RWPE1 (cell line): ENCODE measurements at regions not wholly inside any gene's neighbourhood (a gene's known extent, or its start where the extent isn't known, plus 50 kb on each side); places are given as distances from the start of the nearest gene placed in this dataset.

Experiments
- CTCF ChIA-PET: fragments of 350-600 bp; sonication (Branson Sonifier 250); formaldehyde crosslinking; extraction: SDS; loops from one replicate; lab custom pipeline; 2021; lab: Yijun Ruan, JAX
- POLR2A ChIA-PET: fragments of 400-600 bp; formaldehyde crosslinking; extraction: SDS; loops from one replicate; lab custom pipeline; 2020; ENCODE audit warnings: antibody characterized with exemption; ENCODE audit not compliant: low non-redundant PET; lab: Yijun Ruan, JAX
- DNase-seq: peaks from one replicate; pipeline ENCODE4 v3.0.0; 2012; ENCODE audit warnings: low spot score
- H3K27ac ChIP-seq: fragments of 450-650 bp; 2 replicates; pipeline ENCODE4 v1.5.1; 2017
- TF ChIP-seq, protein P1 (sequence below): fragments of 450-650 bp; conservative IDR thresholded peaks from 2 replicates; pipeline ENCODE4 v1.5.1; 2017; ENCODE audit warnings: low read depth, mild to moderate bottlenecking

DNA sequence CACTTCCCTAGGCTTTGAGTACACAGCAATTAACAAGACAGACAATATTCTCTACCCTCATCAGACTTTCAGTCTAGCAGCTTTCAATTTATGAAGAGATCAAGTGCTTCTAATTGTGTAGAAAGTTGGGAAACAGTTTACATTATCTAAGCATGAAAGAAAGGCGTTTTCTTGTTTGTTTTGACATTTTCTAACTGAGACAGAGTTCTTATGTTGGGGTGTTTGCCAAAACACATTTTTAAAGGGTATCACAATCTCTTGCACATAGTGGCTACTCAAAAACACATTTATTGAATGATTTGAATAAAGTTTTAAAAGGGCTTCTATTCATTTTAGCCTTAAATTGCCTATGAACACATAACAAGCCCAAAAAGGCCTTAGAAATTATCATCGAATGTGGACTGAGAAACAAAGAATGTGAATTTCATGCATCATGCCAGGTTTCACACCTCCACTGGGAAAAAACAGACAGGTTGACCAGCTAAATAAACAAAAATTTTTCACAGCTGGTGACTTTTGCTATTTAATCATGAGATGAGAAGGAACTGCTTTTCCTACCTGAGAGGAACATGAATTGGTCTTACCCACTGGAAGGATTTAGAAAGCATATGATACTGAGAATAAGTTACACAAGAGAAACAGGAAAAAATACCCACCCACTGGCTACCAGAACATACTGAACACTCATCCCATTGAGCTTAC, 394.5 kb upstream of the PKN2 start:
- TF ChIP-seq, protein P1, sequence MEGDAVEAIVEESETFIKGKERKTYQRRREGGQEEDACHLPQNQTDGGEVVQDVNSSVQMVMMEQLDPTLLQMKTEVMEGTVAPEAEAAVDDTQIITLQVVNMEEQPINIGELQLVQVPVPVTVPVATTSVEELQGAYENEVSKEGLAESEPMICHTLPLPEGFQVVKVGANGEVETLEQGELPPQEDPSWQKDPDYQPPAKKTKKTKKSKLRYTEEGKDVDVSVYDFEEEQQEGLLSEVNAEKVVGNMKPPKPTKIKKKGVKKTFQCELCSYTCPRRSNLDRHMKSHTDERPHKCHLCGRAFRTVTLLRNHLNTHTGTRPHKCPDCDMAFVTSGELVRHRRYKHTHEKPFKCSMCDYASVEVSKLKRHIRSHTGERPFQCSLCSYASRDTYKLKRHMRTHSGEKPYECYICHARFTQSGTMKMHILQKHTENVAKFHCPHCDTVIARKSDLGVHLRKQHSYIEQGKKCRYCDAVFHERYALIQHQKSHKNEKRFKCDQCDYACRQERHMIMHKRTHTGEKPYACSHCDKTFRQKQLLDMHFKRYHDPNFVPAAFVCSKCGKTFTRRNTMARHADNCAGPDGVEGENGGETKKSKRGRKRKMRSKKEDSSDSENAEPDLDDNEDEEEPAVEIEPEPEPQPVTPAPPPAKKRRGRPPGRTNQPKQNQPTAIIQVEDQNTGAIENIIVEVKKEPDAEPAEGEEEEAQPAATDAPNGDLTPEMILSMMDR, result no peak
- ChIA-PET CTCF (no interaction called here), POLR2A (no interaction called here)
- no peak for DNase-seq
- no peak overlapping the region for H3K27ac ChIP-seq

DNA sequence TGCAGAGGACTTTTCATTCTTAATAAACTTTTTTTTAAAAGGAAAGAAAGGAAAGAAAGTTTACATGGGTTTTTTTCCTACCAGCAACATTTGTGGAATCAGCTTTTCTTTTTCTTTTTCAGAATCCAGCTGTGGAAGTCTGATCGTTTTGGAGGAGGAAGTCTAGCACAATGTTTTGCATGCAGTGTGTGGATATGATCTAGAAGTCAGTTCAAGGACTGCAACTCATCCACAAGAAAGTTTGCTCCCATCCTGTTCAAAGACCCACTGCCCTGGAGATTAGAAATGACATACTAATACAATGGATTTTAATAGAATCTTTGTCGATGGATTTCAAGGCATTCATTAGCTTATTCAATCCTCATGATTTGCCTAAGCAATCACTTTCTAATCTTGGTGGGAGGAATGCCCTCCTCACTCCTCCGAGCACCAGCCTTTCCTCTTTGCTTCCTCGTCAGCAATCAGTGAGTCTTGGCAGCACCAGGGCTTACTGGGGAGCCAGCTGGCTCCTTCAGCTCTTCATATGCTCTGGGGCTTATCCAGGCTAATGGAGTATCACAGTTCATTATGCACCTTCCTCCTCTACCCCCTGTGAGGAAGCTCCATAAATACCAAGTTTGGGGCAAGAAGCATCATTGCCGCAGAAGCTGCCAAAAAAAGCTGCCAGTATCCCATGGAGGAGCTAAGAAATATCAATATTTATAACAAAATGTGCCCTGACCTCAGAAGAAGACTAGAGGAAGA, 392.3 kb upstream of the PKN2 start:
- ChIA-PET CTCF (no interaction called here), POLR2A (no interaction called here)
- no peak overlapping the region for H3K27ac ChIP-seq
- TF ChIP-seq, protein P1, result no peak
- no peak for DNase-seq

DNA sequence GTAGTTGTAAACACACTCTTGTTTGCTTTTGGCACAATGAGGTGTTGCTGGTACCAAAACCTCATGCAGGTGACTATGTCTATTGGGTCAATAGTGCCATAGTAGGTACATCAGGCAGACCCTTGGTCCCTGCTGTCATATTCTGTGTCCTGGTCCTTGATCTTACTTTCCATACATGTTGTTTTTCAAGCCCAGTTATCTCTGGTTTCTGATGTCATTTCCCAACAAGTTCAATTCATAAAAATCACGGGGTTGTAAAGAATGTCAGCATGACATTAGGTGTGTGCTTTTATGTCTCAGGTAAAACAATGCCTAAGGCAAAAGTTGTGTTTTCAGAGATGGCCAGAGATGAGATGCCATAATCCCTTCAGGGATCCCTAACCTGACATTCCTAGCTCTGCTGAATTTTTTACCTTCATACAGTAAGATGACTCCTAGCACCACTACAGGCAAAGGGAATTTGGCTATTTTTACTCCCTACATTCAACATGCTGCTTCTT, 390.3 kb upstream of the PKN2 start:
- POLR2A ChIA-PET, result no interaction called here
- no peak overlapping the region for H3K27ac ChIP-seq
- TF ChIP-seq, protein P1, result no peak
- CTCF ChIA-PET, result interaction anchor here (0.7 kb wide), 1 partner anchor 9 kb away, joined by 3 read pairs; no protein-coding TSS in a partner anchor
- no peak for DNase-seq

DNA sequence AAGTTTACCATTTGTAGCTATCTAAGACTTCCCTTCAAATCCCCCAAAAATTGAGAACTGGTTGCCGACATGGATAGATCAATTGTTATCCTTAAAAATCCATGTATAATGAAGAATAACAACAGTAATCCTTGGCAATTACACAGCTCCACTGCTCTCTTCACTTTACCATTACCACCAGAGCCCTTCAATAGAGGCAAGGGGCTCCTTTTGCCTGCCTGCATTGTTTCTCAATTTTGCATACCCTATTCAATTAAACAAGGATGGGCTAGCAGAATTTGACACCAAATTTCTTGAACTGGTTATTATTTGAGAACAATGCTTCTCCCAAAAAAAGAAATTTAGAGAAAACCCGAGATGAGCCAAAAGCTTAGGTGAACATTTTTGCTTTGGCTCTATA, 387.8 kb upstream of the PKN2 start:
- ChIA-PET POLR2A (no interaction called here), CTCF (interaction anchor here (0.7 kb wide), 1 partner anchor 115 kb away, joined by 3 read pairs; no protein-coding TSS in a partner anchor)
- TF ChIP-seq, protein P1, result no peak
- no peak for DNase-seq
- no peak overlapping the region for H3K27ac ChIP-seq

DNA sequence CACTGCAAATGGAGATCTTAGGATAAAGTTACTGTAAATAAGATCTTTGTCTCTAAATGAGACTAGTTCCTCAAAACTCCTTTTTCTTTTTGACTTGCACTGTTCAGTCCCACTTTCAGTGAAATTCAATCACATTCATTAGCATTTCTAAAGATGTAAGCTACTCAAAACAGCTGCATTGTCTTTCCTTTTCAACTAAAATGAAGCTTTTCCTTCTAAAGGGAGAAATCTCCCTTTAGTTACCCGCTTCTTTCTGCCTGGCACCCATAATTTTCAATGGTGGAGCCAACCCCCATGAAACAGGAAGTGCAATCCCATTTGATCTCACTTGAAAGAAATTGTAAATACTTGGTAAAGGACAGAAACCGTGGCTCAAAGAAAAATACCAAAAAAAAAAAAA, 387.4 kb upstream of the PKN2 start:
- ChIA-PET POLR2A (no interaction called here), CTCF (interaction anchor here (0.7 kb wide), 1 partner anchor 116 kb away, joined by 3 read pairs; no protein-coding TSS in a partner anchor)
- TF ChIP-seq, protein P1, result no peak
- no peak for DNase-seq
- H3K27ac ChIP-seq, result no peak overlapping the region

DNA sequence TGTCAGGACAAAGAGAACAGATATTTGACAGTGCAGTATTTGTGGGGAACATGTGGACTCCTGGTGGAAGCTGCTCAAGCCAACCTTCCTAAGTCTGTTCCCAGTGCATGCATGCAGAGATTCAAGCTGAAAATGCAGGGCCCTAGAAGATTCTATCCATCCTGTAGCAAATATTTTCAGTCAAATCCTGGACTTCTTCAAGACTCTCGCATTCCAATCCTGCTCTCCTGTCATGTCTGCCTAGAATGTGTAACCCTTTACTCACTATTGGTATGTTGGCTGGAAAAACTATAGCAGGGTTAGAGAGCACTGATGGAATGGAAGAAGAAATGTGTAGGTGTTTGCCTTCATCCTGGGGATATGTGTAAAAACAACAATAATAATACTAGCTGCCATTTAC, 385.6 kb upstream of the PKN2 start:
- ChIA-PET CTCF (no interaction called here), POLR2A (no interaction called here)
- TF ChIP-seq, protein P1, result no peak
- no peak overlapping the region for H3K27ac ChIP-seq
- DNase-seq, result no peak
